Rectal smooth muscle tissue (tissue), 1 donor: ENCODE measurements at regions not wholly inside any gene's neighbourhood (a gene's known extent, or its start where the extent isn't known, plus 50 kb on each side); places are given as distances from the start of the nearest gene placed in this dataset.

Experiments
- H3K27ac ChIP-seq: one replicate; pipeline ENCODE4 v1.7.0; 2013; ENCODE audit warnings: low read depth, low read length, inconsistent platforms
- H3K27me3 ChIP-seq: one replicate; pipeline ENCODE4 v1.7.0; 2013; ENCODE audit warnings: low read length; ENCODE audit not compliant: control insufficient read depth, insufficient read depth
- H3K36me3 ChIP-seq: one replicate; pipeline ENCODE4 v1.7.0; 2013; ENCODE audit warnings: low read length; ENCODE audit not compliant: control insufficient read depth, insufficient read depth
- H3K4me1 ChIP-seq: one replicate; pipeline ENCODE4 v1.7.0; 2013; ENCODE audit warnings: low read length; ENCODE audit not compliant: control insufficient read depth, insufficient read depth
- H3K4me3 ChIP-seq: one replicate; pipeline ENCODE4 v1.7.0; 2013; ENCODE audit warnings: low read length
- H3K9ac ChIP-seq: one replicate; pipeline ENCODE4 v1.7.0; 2013; ENCODE audit warnings: low read length

DNA sequence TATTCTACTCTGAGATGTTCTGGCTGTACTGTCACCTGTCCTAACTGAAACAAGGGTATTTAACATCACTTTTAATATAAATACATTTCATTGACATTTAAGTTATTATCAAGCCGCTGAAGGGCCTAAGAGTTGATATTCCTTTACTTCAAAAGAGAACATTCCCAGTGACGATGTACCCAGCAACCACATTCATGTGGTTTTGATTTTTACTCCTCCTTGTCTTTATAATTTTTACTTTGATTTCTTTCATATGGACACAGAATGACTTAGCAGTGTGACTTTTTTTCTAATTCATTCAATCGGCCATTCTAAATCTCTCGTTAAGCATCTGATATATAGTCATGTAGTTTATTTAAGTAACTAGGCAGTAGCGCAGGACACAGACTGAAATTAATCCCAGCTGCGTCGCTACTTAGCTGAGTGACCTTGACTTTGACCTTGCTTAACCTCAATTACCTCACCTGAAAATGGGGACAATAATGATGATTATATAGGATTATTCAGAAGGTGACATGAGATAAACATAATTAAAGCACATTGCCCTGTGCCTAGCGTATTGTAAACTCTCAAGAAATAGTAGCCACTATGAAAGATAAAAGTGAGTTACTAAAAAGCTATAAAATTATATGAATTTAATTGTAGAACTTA is 476.6 kb downstream of the SETD4 start:
- H3K27ac ChIP-seq, result no peak overlapping the region
- H3K27me3 ChIP-seq, result no peaks in the 10 kb centered on the region
- no peak overlapping the region for H3K9ac ChIP-seq
- no peak overlapping the region for H3K4me3 ChIP-seq
- H3K36me3 ChIP-seq, result no peaks in the 10 kb centered on the region
- no peaks in the 10 kb centered on the region for H3K4me1 ChIP-seq

DNA sequence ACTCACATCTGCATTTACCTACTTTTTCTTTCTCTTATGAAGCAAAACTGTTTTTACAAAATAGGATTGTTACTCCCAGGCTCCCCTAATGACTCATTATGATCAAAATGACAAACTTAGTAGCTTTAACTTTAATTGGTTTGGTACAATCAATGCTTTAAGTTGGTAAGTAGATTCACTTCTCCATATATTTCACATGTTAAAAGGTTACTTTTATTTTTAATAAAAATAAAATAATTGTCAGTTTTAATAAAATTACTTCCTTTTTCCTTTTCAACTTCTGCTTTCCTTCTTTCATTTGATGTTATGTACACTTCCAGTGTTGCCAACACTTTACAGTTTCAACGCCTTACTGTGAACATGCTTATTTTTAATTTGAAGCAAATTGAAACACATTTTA is 477.6 kb downstream of the SETD4 start:
- no peaks in the 10 kb centered on the region for H3K27me3 ChIP-seq
- no peak overlapping the region for H3K27ac ChIP-seq
- no peaks in the 10 kb centered on the region for H3K36me3 ChIP-seq
- no peak overlapping the region for H3K4me3 ChIP-seq
- no peaks in the 10 kb centered on the region for H3K4me1 ChIP-seq
- H3K9ac ChIP-seq, result no peak overlapping the region

DNA sequence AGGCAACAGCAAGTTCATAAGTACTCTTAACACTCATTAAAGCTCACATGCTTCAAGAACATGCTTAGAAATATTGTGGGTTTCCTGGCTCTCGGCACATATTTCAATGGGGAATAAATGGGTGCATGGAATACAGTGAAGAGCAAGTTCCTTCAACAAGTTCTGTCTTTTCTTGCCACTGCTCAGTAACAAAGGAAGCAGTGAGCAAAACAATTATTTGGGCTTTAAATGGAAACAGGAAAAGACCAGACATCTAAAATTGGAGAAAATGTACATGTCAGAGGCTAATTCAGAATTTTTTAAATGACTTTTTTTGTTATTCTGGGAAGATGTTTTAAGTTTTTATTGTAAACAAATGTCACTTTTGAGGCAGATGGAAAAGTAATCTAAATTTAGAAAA is 478.7 kb downstream of the SETD4 start:
- Histone ChIP-seq H3K4me1 (no peaks in the 10 kb centered on the region), H3K27me3 (no peaks in the 10 kb centered on the region), H3K4me3 (no peak overlapping the region), H3K36me3 (no peaks in the 10 kb centered on the region), H3K9ac (no peak overlapping the region), H3K27ac (no peak overlapping the region)

DNA sequence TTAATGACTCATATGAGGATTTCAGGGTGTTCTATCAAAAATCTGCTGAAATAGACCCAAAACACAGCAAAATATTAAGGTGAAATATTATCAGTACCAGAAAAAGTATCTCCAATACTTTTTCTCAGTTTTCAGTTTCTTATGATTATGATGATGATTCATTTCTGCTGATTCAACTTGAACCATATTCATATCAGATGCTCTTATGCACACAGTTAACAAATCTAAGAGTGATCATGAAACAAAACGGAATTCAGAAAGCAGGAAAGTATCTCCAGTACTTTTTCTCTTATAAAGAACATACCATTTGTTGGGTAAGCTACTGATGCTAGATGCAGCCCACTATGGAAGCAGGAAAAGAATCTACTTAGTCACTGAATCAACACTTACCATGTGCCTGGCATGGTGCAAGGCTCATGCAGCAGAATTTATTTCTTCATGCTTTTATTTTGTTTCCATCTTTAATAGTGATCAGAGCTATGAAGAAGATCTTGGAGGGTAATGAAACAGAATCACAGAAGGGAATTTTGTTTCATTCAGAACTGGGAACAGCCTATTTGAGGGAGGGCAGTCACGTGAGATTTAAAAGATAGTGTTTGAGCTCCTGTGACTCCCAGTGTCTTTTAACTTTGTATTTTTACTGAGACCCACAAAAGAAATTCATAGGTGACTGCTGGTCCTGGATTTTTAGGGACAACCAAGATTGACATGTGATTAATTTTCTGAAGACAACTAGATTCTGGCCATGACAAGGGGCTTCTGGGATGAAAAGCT is 480.6 kb downstream of the SETD4 start:
- Histone ChIP-seq H3K4me3 (no peak overlapping the region), H3K27me3 (no peaks in the 10 kb centered on the region), H3K9ac (no peak overlapping the region), H3K36me3 (no peaks in the 10 kb centered on the region), H3K4me1 (no peaks in the 10 kb centered on the region), H3K27ac (no peak overlapping the region)

DNA sequence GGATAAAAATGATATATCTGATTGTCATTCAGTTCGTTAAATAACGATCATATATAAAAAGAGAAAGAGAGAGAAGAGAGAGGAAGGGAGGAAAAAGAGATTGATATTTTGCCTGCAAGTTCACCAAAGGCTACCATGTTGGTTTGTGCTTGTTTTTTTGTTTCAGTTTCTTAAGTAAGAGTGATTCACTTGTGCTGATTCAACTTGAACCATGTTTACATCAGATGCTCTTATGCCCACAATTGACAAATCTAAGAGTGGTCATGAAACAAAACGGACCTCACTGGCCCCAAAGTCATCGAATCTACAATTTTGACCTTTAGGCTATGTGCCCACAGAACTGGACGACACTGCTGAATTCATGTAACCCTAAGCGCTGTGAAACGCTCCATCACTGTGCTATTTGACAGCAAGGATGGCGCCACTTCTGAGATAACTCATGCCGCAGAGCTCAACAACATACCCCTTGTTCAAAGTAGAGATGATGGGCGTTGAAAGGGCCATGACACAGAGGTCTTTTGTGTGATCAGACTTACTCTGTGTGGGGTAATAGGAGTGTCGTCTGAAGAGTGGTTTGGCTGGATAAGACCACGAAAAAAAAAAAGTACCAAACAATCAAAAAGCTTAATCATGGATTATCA is 481.4 kb downstream of the SETD4 start:
- Histone ChIP-seq H3K27me3 (no peaks in the 10 kb centered on the region), H3K4me1 (no peaks in the 10 kb centered on the region), H3K4me3 (no peak overlapping the region), H3K9ac (no peak overlapping the region), H3K36me3 (no peaks in the 10 kb centered on the region), H3K27ac (no peak overlapping the region)

DNA sequence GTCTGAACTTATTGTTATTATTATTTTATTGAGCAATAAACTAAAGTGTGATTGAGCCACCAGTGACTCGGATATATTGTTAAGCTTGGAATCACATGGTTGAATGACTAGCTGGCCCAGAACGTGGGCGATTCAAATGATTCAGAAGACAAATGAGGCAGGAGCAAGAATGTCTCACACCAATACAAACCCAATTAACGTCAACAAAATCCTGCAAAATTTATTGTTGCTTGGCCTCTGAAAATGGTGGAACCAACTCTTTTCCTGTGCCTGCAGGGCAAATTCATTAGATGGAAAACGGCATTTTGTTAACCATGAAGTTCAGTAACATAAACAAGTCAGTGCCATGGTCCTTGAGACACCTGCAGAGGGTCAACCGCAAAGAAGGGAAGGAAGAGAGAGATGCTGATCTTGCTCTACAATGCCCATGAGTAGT is 482.0 kb downstream of the SETD4 start:
- no peak overlapping the region for H3K9ac ChIP-seq
- no peak overlapping the region for H3K27ac ChIP-seq
- no peaks in the 10 kb centered on the region for H3K4me1 ChIP-seq
- no peaks in the 10 kb centered on the region for H3K27me3 ChIP-seq
- no peak overlapping the region for H3K4me3 ChIP-seq
- no peaks in the 10 kb centered on the region for H3K36me3 ChIP-seq

DNA sequence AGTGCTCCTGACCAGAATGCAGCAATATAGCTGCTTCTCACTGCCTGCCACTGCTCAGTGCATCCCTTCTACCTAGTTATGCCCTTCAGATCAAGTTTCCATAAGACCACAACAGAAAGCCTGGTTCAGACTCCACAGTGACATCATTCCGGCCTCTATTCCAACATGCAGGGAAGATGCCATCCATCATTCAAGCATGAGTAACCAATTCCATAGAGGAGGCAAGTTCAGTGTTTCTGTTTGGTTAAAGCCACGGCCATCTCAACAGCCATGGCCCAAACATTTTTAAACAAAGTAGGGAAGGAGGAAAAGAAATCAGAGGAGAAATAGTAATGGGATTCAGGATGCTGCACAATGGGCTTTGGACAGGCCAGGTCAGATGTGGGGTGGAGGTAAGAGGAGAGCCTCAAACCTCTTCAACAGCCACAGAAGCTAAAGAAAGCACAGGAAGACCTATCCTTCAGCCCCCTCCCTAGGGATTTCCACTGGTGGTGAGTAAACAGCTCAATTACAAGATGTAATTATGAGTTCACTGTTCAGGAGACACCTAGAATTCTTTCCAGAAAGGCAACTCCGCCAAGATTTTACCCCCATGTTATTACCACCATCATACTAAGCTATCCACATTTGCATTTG is 484.9 kb downstream of the SETD4 start:
- Histone ChIP-seq H3K36me3 (no peaks in the 10 kb centered on the region), H3K4me1 (no peaks in the 10 kb centered on the region), H3K27ac (no peak overlapping the region), H3K4me3 (no peak overlapping the region), H3K9ac (no peak overlapping the region), H3K27me3 (no peaks in the 10 kb centered on the region)

DNA sequence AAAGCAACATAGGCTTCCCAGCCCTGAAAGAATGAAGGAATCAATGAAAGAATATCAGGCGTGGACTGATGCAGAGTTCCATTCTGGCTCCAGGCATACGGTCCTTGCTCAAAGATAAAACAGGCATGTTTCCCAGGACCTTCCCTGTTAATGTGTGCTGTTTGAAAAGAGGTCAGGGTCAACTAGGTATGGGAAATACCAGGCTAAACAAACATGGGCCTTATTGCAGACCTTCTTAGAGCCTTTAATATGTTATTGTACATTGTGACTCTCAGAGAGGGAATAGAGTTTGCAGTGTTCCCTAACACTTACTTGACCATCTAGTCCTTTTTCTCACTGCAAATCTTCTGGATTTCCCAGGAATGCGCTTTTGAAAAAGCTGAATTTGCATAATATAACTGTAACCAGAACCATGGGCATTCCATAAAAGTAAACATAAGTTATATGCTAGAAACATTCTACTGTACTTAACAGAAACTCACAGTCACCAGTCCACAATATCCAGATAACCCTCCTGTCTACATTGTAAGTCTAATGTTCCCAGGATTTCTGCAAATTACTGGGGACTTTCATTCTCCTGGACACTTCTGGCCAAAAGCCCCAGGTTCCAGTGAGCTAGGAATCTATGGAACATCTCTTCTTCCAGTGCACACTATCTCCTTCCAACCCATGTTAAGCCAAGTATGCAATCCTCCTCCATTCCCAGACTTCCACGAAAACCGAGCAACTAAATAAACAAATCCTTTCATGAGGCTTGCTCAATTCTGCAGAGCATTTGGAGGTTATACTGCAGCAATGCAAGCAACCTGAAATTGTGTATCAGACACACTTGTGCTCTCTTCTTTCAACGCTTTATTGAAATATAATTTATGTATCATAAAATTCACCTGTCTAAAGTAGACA is 486.6 kb downstream of the SETD4 start:
- no peak overlapping the region for H3K27ac ChIP-seq
- no peaks in the 10 kb centered on the region for H3K36me3 ChIP-seq
- H3K9ac ChIP-seq, result no peak overlapping the region
- no peaks in the 10 kb centered on the region for H3K27me3 ChIP-seq
- H3K4me3 ChIP-seq, result no peak overlapping the region
- no peaks in the 10 kb centered on the region for H3K4me1 ChIP-seq

DNA sequence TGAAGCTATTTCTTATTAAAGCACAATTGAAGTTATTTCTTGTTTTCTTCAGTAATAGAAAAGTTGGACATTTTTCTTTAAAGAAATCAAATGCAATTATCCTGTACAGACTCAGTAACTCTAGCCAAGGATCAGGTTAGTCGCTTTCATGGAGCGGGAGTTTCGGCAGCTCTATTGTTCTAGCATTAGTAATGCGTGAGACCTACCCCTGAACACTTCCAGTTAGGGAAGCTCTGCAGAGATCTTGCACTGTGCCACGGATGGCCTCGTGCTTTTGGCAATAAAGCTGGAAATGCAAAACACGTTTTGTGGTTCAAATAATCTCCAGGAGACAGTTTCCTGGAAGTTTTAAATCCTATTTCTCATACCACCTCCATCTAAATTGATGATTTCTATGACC is 488.4 kb downstream of the SETD4 start:
- Histone ChIP-seq H3K9ac (no peak overlapping the region), H3K27me3 (no peaks in the 10 kb centered on the region), H3K4me3 (no peak overlapping the region), H3K36me3 (no peaks in the 10 kb centered on the region), H3K4me1 (no peaks in the 10 kb centered on the region), H3K27ac (no peak overlapping the region)

DNA sequence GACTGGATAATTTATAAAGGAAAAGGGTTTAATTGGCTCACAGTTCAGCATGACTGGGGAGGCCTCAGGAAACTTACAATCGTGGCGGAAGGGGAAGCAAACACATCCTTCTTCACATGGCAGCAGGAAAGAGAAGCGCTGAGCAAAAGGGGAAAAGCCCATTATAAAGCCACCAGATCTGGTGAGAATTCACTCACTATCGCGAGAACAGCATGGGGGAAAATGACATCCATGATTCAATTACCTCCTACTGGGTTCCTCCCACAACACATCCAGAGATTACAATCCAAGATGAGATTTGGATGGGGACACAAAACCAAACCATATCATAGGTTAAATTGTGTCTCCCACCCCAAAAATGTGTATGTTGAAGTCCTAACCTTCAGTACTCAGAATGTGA is 491.7 kb downstream of the SETD4 start:
- H3K36me3 ChIP-seq, result no peaks in the 10 kb centered on the region
- H3K9ac ChIP-seq, result no peak overlapping the region
- no peak overlapping the region for H3K27ac ChIP-seq
- no peaks in the 10 kb centered on the region for H3K27me3 ChIP-seq
- no peak overlapping the region for H3K4me3 ChIP-seq
- no peaks in the 10 kb centered on the region for H3K4me1 ChIP-seq

DNA sequence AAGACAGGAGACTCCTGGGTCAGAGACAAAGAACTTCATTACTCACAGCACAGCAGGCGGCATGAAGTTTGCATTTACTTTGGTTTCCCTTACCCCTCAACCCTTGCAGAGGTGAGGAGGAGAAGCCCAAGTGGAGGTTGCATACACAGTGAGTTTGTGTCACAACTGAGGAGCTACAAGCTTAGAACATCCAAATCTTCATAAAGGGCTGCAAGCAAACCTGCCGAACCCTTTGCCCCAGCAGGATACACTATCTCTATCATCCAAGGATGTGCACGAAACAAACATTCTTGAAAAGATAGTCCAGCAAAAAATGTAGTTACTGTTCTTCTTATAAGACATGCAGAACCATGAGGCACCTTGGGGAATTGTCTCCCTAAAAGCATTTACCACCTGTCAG is 493.5 kb downstream of the SETD4 start:
- Histone ChIP-seq H3K36me3 (no peaks in the 10 kb centered on the region), H3K4me1 (no peaks in the 10 kb centered on the region), H3K9ac (no peak overlapping the region), H3K27ac (no peak overlapping the region), H3K27me3 (no peaks in the 10 kb centered on the region), H3K4me3 (no peak overlapping the region)

DNA sequence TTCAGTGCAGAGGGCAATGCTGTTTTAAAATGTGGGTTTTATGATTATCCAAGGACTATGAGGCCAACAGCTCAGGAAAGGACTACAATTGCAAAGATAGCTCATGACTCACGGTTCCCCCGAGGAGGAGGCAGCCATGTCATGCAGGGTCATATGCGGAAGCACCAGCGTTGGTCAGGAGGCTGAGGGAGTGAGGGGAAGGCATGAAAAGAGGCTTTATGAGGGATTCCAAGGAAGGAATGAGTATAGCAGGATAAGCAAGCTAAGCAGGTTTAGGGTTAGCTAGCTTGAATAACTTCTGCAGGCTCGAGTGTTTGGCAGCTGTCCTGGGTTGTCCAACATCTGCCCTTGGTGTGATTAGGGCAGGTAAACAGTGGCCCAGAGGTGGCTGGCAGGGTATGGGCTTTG is 495.1 kb downstream of the SETD4 start:
- Histone ChIP-seq H3K27ac (no peak overlapping the region), H3K27me3 (no peaks in the 10 kb centered on the region), H3K4me1 (no peaks in the 10 kb centered on the region)

More for the DNA sequence above, 495.1 kb downstream of the SETD4 start:
- no peak overlapping the region for H3K4me3 ChIP-seq
- H3K9ac ChIP-seq, result no peak overlapping the region
- no peaks in the 10 kb centered on the region for H3K36me3 ChIP-seq
